ENCODE measurements at regions not wholly inside any gene's neighbourhood (a gene's known extent, or its start where the extent isn't known, plus 50 kb on each side); places are given as distances from the start of the nearest gene placed in this dataset.
"Not testable (repeated sequence)": the region's sequence is repeated elsewhere in the genome, so short reads cannot be mapped to it uniquely, and the experiment has no call there.

DNA sequence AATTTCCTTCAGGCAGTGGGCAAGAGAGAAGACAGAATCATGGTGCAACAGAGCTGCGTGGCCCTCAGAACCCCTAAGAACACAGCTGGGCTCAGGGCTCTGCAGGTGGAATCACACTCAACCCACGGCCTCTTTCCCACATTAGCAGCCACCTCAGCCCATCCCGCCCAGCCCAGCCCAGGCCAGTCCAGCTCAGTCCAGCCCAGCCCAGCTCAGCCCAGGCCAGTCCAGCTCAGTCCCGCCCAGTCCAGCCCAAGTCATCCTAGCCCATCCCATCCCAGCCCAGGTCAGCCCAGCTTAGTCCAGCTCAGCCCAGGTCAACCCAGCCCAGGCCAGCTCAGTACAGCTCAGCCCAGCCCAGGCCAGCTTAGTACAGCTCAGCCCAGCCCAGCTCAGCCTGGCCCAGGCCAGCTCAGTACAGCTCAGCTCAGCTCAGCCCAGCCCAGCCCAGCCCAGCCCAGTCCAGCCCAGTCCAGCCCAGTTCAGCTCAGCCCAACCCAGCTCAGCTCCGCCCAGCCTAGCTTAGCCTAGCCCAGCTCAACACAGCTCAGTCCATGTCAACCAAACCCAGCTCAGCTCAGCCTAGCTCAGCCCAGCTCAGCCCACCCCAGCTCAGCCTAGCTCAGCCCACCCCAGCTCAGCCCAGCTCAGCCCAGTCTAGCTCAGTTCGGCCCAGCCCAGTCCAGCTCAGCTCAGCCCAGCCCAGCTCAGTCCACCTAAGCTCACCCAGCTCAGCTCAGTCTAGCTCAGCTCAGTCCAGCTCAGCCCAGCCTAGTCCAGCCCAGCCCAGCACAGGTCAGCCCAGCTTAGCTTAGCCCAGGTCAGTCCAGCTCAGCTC is 183.1 kb downstream of the TMEM121 start:
- no peak for DNase-seq (ENCODE audit: low read depth)

DNA sequence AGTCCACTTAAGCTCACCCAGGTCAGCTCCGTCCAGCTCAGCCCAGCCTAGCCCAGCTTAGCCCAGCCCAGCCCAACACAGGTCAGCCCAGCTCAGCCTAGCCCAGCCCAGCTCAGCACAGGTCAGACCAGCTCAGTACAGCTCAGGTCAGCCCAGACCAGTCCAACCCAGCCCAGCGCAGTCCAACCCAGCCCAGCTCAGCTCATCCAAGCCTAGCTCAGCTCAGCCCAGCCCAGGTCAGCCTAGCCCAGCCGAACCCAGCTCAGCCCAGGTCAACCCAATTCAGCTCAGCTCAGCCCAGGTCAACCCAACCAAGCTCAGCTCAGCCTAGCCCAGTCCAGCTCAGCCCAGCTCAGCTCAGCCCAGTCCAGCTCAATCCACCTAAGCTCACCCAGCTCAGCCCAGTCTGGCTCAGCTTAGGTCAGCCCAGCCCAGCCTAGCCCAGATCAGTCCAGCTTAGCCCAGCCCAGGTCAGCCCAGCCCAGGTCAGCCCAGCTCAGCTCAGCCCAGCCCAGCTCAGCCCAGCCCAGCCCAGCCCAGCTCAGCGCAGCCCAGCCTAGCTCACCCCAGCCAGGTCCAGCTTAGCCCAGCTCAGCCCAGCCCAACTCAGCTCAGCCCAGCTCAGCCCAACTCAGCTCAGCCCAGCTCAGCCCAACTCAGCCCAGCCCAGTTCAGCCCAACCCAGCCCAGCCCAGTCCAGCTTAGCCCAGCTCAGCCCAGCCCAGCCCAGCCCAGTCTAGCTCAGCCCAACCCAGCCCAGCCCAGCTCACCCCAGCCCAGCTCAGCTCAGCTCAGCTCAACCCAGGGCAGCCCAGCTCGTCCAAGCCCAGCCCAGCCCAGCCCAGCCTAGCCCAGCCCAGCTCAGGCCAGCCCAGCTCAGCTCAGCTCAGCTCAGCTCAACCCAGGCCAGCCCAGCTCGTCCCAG is 184.0 kb downstream of the TMEM121 start:
- DNase-seq (ENCODE audit: low read depth), result no peak

DNA sequence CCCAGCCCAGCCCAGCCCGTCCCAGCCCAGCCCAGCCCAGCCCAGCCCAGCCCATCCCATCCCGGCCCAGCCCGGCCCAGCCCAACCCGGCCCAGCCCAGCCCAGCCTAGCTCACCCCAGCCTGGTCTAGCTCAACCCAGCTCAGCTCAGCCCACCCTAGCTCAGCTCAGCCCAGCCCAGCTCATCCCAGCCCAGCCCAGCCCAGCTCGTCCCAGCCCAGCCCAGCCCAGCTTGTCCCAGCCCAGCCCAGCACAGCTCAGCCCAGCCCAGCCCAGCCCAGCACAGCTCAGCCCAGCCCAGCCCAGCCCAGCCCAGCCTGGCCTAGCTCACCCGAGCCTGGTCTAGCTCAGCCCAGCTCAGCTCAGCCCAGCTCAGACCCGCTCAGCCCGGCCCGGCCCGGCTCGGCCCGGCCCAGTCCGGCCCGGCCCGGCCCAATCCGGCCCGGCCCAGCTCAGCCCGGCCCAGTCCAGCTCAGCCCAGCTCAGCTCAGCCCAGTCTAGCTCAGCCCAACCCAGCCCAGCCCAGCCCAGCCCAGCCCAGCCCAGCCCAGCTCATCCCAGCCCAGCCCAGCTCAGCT is 184.7 kb downstream of the TMEM121 start:
- no peak for DNase-seq (ENCODE audit: low read depth)

DNA sequence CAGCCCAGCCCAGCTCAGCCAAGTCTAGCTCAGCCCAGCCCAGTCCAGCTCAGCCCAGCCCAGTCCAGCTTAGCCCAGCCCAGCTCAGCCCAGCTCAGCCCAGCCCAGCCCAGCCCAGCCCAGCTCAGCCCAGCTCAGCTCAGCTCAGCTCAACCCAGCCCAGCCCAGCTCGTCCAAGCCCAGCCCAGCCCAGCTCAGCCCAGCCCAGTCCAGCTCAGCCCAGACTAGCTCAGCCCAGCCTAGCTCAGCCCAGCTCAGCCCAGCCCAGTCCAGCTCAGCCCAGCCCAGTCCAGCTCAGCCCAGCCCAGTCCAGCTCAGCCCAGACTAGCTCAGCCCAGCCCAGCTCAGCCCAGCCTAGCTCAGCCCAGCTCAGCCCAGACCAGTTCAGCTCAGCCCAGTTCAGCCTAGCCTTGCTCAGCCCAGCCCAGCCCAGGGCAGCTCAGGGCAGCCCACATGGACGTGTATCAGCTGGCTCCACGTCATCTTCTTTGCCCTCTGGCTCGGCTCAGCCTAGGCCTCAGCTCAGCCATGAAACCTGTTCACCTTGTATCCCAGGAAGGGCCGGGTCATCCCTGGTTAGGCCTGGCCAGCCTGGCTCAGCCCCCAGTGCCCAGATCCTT is 185.6 kb downstream of the TMEM121 start:
- no peak for DNase-seq (ENCODE audit: low read depth)

DNA sequence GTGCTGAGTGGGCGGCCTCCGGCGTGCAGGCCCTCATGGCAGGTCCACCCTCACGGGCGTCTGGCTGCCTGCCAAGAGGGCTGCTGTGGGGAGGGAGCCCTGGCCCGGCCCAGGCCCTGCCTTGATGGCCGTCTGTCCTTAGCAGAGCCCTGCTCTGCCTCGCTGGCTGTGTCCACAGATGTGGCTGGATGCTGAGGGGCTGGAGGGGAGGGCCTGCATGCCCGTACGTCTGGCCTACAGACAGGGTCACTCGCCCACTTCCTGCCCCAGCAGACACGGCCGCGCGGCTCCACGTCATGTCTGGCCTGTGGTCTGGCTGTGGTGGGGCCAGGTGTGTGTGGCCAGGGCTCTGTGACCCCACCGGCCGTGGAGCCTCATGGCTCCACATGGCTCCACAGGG is 186.3 kb downstream of the TMEM121 start:
- DNase-seq (ENCODE audit: low read depth), result not testable (repeated sequence)

DNA sequence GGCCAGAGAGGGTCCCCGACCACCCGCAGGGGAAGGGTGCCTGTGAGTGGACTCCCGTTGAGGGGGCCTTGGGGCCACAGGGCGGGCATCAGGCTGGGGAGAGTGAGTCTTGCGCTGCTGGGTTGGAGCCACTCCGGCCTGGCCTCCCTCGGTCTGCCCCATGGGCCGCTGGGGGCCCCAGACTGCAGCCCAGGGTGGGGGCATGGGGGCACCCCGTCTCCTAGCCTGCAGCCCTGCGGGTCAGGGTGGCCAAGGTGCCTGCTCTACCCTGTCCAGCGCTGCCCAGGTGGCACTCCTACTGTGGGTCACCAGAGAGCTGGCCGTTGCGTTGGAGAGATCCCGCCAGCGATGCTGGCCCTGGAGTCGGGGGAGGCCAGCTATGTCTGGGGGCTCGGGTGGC is 186.8 kb downstream of the TMEM121 start:
- not testable (repeated sequence) for DNase-seq (ENCODE audit: low read depth)

DNA sequence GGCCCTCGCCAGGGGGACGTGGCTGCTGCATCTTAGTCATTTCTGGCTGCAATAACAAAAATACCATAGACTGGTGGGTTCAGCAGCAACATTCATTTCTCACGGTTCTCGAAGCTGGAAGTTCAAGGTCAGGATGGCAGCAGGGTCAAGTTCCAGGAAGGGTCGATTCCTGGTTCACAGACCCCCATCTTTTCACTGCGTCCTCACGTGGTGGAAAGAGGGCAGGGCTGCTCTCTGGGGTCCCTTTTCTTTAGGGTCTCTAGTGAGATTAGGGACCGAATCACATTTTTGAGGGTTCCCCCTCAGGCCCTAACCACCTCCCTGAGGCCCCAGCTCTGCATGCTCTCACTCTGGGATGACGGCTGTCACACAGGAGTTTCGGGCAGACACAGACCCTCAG is 187.5 kb downstream of the TMEM121 start:
- not testable (repeated sequence) for DNase-seq (ENCODE audit: low read depth)

DNA sequence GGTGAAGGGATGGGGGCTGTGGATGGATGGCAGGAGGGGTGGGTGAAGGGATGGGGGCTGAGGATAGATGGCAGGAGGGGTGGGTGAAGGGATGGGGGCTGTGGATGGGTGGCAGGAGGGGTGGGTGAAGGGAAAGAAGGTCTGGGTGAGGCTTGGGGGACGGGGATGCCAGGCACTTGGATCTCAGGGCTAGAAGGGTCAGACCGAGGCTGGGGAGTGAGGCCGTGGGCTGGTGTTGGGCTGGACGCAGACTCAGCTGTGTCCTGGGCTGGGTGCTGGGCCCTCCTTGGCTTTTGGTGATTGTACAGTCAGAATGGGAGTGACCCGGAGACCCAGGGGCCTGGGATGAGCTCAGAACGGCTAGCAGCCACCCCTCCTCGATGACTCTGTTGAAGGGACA is 192.4 kb downstream of the TMEM121 start:
- not testable (repeated sequence) for DNase-seq (ENCODE audit: low read depth)

DNA sequence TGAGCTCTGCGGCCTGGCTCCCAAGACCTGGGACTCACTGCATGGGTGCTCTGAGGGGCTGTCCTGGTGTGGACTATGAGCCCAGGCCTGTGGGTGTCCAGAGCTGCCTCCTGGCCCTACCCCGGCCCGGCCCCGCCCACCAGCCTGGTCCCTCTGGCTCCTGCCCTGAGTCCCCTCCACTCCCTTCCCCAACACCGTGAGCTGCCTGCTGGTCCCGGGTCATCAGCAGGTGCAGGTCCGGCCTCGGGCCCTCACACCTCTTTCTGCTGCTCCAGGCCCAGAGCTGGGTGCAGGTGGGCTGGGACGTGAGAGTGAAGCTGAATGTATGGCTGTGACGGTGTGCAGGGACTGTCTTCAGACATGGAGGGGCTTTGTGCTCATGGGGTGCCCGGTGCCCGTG is 193.7 kb downstream of the TMEM121 start:
- DNase-seq (ENCODE audit: low read depth), result not testable (repeated sequence)

DNA sequence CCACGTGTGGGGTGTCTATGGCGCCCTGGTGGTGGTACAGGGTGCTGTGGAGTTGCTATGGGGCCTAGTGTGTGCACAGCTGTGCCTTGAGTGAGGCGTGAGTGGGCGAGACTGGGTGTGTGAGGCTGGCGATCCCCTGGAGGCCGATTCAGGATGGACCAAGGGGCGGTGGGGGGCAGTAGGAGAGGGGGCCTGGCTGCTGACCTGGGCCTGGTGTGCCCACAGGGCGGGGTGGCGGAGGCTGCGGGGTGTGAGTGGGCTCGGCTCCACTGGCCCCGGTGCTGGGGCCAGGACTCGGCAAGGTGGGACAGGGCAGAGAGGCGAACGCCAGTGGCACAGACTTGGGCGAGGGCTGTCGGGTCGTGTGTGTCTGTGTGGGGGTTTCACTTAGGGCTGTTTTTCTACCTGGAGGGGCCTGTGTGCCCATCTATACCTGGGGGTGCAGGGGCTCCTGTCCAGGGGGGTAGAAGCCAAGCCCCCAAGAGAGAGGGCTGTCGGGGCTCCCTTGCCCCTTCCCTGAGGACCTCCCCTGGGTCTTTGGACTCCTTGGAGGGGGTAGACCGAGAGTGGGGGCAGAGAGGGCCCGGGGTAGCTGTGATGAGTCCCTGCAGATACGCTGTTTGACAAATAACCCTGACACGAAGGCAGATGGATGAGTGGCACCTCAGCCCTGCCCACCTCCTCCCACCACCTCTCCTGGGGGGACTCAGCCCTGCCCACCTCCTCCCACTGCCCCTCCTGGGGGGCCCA is 194.6 kb downstream of the TMEM121 start:
- not testable (repeated sequence) for DNase-seq (ENCODE audit: low read depth)

DNA sequence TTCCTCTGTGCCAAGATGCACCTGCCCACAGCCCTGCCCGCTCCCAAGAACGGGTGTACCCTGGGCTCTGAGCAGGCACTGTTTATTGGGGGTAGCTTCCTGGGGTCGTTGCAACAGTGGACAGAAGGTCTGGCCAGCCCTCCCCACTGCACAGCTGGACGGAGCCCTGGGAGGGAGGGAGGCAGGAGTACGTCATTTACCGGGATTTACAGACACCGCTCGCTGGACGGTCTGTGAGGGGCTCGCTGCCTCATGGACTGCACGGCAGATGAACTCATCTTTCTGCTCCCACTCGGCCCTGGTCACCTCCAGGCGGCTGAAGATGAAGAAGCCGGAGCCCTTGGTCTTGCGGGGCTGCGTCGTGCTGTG is 195.2 kb downstream of the TMEM121 start:
- DNase-seq (ENCODE audit: low read depth), result not testable (repeated sequence)

DNA sequence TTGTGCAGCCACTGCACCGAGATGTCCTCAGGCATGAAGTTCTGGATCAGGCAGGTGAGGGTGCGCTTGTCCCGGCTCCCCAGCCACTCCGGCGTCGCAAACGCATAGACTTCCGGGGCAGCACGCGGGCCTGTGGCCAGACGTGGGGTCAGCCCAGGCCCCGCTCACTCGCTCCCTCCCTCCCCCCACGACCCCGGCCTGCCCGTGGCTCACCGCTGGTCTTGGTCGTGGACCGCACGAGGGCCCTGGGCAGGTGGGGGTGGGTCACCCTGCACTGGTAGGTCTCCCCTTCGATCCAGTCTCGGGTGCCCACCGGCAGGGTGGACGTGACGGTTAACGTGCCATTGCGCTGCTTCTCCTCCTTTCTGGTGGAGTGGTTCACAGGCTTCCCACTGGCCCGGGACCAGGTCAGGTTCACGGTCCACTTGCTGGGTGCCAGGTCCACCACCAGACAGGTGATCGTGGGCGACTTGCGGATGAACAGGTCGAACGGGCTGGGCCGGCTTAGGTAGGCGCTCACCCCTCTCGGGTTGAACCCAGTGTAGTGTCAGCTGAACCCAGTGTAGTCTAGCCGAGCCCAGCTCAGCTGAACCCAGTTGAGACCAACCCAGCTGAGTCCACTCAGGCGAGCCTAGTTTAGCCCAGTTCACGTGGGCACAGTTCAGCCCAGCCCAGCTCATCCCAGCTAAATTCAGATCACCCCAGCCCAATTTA is 195.8 kb downstream of the TMEM121 start:
- DNase-seq (ENCODE audit: low read depth), result not testable (repeated sequence)

DNA sequence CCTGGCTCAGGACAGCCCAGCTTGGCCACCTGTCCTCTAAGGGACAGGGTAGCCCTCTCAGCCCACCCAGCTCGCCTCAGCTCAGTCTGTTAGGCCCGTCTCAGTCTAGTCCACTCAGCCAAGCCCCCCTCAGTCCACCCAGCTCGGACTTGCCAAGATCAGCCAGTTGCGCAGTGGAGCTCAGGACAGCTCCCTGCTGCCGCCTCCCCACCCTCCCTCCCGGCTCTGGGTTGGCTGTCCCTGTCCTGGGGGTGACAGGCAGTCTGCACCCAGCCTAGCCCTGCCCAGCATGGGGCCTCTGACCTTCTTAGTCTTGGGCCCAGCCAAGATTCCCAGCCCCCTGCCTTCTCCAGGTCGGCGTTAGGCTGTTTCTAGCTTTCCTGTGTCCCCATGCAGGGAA is 196.9 kb downstream of the TMEM121 start:
- not testable (repeated sequence) for DNase-seq (ENCODE audit: low read depth)

DNA sequence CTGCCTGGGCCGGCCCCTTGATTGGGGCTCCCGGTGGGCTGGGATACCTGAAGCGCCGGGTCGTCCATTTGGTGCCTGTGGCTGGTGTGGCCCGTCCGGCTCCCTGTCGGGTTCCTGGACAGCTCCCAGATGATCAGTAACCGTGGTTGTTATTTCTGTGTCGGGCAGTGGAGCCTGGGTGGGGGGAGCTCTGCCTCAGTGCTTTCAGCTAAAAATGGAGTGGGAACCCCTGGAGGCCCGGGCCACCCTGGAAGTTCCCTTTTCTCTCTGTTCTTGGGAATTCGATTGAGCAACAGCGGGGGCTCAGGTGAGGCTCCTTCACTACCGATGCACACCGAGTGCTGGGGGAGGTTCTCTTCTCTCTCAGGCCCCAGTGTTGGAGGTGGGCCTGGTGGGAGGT is 197.4 kb downstream of the TMEM121 start:
- DNase-seq (ENCODE audit: low read depth), result not testable (repeated sequence)

DNA sequence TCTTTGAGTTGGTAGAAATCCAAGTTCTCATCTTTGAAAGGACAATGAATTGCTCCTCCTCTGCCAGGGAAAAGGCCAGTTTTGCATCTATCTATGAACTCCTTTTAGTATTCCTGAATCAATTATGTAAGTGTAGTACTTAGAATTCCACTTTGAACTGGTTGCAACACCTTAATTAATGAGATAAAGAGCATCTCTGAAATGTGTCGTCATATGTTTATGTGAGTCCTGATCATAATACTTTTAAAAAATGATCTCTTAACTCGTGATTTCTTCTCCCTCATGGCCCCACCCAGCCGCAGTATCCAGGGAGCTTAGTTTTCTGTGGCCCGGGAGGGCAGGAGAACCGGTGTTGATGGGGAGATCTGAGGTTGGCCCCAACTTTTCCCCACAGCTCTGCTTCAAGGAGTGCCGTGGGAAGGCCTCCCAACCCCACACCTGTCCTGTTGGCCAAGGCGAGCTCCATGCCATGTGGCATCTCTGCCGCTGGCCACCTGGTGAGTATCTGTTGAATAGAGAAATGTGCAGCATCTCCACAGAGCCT is 203.5 kb downstream of the TMEM121 start:
- not testable (repeated sequence) for DNase-seq (ENCODE audit: low read depth)

DNA sequence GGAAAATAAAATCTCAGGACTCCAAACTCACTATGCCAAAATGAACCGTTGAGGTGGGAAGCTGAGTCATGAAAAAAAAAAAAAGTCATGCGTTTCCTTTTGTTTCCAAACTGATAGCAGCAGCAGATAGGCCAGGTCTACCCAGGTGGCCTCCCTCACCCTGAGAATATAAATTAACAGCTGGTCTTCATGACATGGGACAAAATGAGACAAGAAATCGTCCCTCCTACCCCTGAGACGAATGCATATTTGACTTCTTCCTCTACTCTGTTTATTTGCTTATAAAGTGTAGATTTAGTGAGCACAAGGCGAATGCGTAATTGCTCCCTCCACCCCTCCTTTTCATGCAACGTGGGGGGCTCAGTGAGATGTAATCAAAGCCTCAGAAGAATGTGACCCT is 204.3 kb downstream of the TMEM121 start:
- not testable (repeated sequence) for DNase-seq (ENCODE audit: low read depth)

DNA sequence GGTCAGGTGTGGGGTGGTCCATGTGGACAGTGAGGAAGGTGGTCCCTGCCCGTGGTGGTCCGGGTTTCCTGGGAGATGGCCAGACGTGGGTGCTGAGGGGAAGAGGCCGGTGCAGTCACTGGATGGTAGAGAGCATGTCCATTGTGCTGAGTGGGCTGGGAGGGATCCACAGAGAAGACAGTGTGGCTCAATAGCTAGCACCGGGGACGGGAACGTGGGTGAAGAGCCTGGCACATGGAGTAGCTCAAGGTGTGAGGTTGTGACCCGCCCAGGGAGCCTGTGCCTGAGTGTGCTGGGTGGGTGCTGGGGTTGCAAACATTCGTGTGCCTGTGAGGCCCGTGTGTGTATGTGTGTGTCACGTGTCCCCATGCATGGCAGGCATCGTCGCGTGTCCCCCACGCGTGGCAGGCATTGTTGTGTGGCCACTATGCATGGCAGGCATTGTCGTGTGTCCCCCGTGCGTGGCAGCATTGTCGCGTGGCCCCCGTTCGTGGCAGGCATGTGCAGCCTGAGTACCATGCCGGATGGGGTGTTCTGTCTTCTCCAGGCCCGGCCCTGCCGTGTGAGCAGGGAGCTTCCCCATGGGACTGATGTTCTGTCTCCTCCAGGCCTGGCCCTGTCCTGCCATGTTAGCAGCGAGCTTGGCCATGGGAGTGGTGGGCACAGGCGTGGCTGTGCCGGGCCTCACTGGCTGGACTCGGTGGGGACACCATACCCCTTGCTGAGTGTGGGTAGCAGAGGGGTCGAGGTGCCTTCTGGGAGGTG is 205.0 kb downstream of the TMEM121 start:
- not testable (repeated sequence) for DNase-seq (ENCODE audit: low read depth)

DNA sequence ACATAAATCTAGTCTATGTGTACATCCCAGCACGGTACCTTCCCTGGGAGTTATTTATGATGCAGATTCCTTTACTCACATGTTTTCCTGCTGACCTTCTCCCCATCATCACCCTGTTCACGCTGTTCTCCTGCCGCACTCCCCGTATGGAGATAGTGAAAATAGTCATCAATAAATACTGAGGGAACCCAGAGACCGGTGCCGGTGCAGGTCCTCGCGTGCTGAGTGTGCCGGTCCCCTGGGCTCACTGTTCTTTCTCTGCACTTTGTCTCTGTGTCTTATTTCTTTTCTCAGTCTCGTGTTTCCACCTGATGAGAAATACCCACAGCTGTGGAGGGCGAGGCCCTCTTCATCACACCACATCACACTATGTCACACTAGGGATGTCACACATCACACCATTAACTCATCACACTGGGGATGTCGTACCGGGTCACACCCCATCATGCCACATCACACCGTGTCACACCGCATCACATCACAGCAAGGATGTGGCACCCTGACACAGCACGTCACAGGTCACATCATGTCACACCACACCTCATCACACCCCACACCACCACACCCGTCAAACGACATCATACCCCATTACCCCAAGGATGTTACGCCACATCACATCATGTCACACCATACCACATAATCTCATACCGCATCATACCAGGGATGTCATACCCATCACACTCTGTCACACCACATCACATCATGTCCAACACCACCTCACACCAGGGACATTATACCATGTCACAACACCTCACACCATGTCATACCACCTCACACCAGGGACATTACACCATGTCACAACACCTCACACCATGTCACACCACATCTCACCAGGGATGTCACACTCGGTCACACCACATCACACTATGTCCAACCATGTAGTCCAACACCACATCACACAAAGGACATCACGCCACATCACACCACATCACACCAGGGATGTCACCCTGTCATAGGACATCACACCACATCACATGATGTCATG is 207.0 kb downstream of the TMEM121 start:
- no peak for DNase-seq (ENCODE audit: low read depth)

Data from stimulated activated CD8-positive, alpha-beta memory T cell treated with anti-CD3 and anti-CD28 coated beads, Interleukin-15, amount 100 ng/mL, for 24 hours (primary cell).